ENCODE measurements at regions not wholly inside any gene's neighbourhood (a gene's known extent, or its start where the extent isn't known, plus 50 kb on each side); places are given as distances from the start of the nearest gene placed in this dataset.

DNA sequence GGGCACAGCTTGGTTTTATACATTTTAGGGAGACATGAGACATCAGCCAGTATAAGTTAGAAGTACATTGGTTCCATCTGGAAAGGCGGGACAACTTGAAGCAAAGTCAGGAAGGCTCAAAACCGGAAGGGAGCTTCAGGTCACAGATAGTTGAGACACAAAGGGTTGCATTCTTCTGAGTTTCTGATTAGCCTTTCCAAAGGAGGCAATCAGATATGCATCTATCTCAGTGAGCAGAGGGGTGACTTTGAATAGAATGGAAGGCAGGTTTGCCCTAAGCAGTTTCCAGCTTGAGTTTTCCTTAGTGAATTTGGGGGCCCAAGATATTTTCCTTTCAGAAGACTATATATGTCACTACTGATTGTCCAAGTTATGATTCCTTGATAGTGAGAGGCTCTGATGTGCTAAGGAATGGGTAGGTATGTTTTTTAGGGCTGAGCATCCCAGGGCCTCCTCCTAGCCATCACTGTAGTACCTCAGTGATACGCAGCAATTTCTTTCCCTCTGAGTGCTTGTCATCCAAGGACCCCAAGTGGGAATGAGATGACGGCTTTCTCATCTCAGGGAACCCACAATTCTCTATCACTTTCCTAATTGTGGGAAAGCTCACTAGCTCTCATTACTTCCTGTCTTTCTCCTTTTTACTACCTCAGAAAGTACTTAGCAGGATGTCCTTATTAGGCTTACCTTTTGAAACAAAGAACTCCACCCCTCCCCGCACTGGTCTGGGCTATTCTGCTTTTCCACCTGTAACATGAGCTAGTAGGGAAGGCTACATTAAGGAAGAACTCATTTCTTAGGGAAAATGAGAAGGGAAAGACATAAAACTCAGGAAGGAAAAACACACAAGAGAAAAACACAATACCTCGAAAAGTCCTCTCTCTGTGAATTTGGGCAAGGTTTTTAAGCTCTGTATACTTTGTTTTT is 632.7 kb downstream of the RAPGEF2 start:
- no peak for TF ChIP-seq FOXP2 (optimal IDR thresholded peaks at IDR 0.05; ENCODE audit: control extremely low read depth, extremely low read length, insufficient read depth)
- no peak for TF ChIP-seq POLR2AphosphoS5 (IDR thresholded peaks at IDR 0.05; ENCODE audit: borderline replicate concordance, low read depth, low read length)
- no peak for TF ChIP-seq EZH2 (IDR thresholded peaks at IDR 0.05)
- no peak overlapping the region for H3K27ac ChIP-seq

DNA sequence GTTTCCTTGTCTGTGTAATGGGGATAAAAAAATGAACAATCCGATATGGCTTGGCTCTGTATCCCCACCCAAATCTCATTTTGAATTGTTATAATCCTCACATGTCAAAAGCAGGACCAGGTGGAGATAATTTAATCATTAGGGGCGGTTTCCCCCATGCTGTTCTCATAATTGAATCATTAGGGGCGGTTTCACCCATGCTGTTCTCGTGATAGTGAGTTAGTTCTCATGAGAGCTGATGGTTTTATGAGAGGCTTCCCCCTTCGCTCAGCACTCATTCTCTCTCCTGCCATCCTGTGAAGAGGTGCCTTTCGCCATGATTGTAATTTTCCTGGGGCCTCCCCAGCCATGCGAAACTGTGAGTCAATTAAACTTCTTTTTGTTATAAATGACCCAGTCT is 633.5 kb downstream of the RAPGEF2 start:
- no peaks in the 10 kb centered on the region for H3K9me3 ChIP-seq (ENCODE audit: low read depth, low read length)
- no peak overlapping the region for H3K9ac ChIP-seq (ENCODE audit: insufficient read length)
- H3K36me3 ChIP-seq (ENCODE audit: insufficient read depth, low read length) = peaks cover 4% of the 10 kb centered on the region
- no peak for DNase-seq (ENCODE audit: low read depth, low spot score)
- TF ChIP-seq EZH2 (IDR thresholded peaks at IDR 0.05) = no peak
- no peak for TF ChIP-seq POLR2AphosphoS5 (IDR thresholded peaks at IDR 0.05; ENCODE audit: borderline replicate concordance, low read depth, low read length)
- no peak for TF ChIP-seq FOXP2 (optimal IDR thresholded peaks at IDR 0.05; ENCODE audit: control extremely low read depth, extremely low read length, insufficient read depth)
- H3K4me3 ChIP-seq = no peak overlapping the region
- H3K27ac ChIP-seq = no peak overlapping the region

More for the DNA sequence above, 632.7 kb downstream of the RAPGEF2 start:
- DNase-seq (ENCODE audit: low read depth, low spot score) = no peak
- Histone ChIP-seq H3K36me3 (ENCODE audit: insufficient read depth, low read length) (peaks cover 4% of the 10 kb centered on the region), H3K4me3 (no peak overlapping the region), H3K9ac (ENCODE audit: insufficient read length) (no peak overlapping the region), H3K9me3 (ENCODE audit: low read depth, low read length) (no peaks in the 10 kb centered on the region)

DNA sequence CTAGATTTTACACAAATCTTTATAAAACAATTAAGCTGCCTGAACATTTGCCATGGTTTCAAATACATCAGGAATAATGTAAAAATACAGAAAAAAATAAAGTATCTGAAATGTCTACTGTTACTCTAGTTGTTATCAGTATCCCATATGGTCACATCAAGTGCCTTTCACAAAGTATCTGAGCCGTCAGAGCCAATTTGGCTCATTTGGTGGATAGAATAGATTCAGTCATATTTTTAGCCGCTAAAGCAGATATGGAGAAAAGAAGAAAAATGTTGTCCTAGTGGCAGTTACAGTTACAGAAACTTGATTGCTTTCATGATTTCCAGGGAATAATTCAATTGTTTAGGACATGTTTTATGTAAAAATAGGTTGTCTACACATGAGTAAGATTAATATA is 641.1 kb downstream of the RAPGEF2 start:
- Histone ChIP-seq H3K27ac (no peak overlapping the region), H3K9ac (ENCODE audit: insufficient read length) (no peak overlapping the region), H3K4me3 (no peak overlapping the region), H3K9me3 (ENCODE audit: low read depth, low read length) (no peaks in the 10 kb centered on the region), H3K36me3 (ENCODE audit: insufficient read depth, low read length) (no peaks in the 10 kb centered on the region; the same call in 1 of the 2 replicates)
- DNase-seq (ENCODE audit: low read depth, low spot score) = no peak
- TF ChIP-seq POLR2AphosphoS5 (IDR thresholded peaks at IDR 0.05; ENCODE audit: borderline replicate concordance, low read depth, low read length) = no peak
- no peak for TF ChIP-seq FOXP2 (optimal IDR thresholded peaks at IDR 0.05; ENCODE audit: control extremely low read depth, extremely low read length, insufficient read depth)
- TF ChIP-seq EZH2 (IDR thresholded peaks at IDR 0.05) = no peak

DNA sequence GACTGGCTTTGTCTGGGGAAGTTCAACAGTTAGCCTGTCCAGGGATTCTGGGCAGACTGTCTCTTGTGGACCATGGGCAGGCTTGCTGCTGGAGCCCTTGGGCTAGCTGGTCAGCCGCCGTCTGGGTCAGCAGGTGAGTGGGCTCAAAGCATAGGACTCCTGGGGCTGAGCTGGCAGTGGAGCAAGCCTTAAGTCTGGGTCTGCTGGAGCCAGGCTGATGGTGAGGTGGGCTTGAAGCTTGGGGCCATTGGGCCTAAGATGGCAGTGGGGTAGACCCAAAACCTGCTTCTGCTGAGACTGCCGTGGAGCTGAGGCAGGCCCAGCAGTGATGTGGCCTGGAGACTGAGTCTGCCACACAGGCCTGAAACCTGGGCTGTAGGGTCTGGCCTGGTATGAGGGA is 645.1 kb downstream of the RAPGEF2 start:
- no peak for DNase-seq (ENCODE audit: low read depth, low spot score)
- Histone ChIP-seq H3K27ac (no peak overlapping the region), H3K9ac (ENCODE audit: insufficient read length) (no peak overlapping the region), H3K4me3 (no peak overlapping the region), H3K9me3 (ENCODE audit: low read depth, low read length) (peaks cover 8% of the 10 kb centered on the region; the same call in 1 of the 2 replicates), H3K36me3 (ENCODE audit: insufficient read depth, low read length) (peaks cover 9% of the 10 kb centered on the region; the same call in 1 of the 2 replicates)
- no peak for TF ChIP-seq FOXP2 (optimal IDR thresholded peaks at IDR 0.05; ENCODE audit: control extremely low read depth, extremely low read length, insufficient read depth)

DNA sequence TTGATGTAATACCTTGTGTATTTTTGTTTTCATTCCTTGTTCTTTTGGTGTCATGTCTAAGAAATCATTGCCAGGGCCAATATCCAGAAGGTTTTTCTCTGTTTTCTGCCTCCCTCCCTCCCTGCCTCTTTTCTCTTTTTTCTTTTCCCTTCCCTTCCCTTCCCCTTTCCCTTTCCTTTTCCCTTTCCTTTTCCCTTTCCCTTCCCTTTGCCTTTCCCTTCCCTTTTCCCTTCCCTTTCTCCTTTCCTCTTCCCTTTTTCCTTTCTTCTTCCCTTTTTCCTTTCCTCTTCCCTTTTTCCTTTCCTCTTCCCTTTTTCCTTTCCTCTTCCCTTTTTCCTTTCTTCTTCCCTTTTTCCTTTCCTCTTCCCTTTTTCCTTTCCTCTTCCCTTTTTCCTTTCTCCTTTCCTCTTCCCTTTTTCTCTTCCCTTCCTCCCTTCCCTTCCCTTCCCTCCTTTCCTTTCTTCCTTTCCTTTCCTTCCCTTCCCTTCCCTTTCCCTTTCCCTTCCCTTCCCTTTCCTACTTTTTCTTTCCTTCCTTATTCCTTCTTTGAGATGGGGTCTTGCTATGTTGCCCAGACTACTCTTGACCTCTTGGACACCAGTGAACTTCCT is 646.1 kb downstream of the RAPGEF2 start:
- DNase-seq (ENCODE audit: low read depth, low spot score) = no peak
- H3K4me3 ChIP-seq = no peak overlapping the region
- peaks cover 8% of the 10 kb centered on the region; the same call in 1 of the 2 replicates for H3K9me3 ChIP-seq (ENCODE audit: low read depth, low read length)

DNA sequence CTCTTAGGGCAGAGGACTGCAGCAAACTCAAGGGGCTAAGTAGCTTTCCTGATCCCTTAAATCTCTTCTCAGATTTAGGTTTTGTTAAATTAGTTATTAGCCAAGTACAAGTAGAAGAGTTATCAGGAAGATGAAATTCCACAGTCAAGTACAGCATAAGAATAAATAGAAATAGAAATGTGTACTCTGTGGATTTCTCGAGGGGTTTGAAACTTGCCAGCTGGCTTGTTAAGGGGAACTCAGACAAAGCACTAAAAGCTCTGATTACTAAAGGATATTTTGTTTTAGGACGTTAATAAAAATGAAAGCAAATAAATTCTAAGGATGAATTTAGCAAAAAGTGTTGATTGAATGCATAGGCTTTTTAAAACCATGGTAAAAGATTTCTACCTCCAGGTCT is 654.6 kb downstream of the RAPGEF2 start:
- TF ChIP-seq EZH2 (IDR thresholded peaks at IDR 0.05) = no peak
- TF ChIP-seq POLR2AphosphoS5 (IDR thresholded peaks at IDR 0.05; ENCODE audit: borderline replicate concordance, low read depth, low read length) = no peak
- no peak for TF ChIP-seq FOXP2 (optimal IDR thresholded peaks at IDR 0.05; ENCODE audit: control extremely low read depth, extremely low read length, insufficient read depth)
- no peak for DNase-seq (ENCODE audit: low read depth, low spot score)
- peaks cover 52% of the 10 kb centered on the region for H3K36me3 ChIP-seq (ENCODE audit: insufficient read depth, low read length)
- H3K4me3 ChIP-seq = no peak overlapping the region
- peaks cover 3% of the 10 kb centered on the region; the same call in 1 of the 2 replicates for H3K9me3 ChIP-seq (ENCODE audit: low read depth, low read length)
- H3K27ac ChIP-seq = no peak overlapping the region
- no peak overlapping the region for H3K9ac ChIP-seq (ENCODE audit: insufficient read length)

More for the DNA sequence above, 646.1 kb downstream of the RAPGEF2 start:
- H3K27ac ChIP-seq = no peak overlapping the region
- H3K9ac ChIP-seq (ENCODE audit: insufficient read length) = no peak overlapping the region
- TF ChIP-seq FOXP2 (optimal IDR thresholded peaks at IDR 0.05; ENCODE audit: control extremely low read depth, extremely low read length, insufficient read depth) (no peak), EZH2 (IDR thresholded peaks at IDR 0.05) (no peak), POLR2AphosphoS5 (IDR thresholded peaks at IDR 0.05; ENCODE audit: borderline replicate concordance, low read depth, low read length) (no peak)
- H3K36me3 ChIP-seq (ENCODE audit: insufficient read depth, low read length) = peaks cover 16% of the 10 kb centered on the region

DNA sequence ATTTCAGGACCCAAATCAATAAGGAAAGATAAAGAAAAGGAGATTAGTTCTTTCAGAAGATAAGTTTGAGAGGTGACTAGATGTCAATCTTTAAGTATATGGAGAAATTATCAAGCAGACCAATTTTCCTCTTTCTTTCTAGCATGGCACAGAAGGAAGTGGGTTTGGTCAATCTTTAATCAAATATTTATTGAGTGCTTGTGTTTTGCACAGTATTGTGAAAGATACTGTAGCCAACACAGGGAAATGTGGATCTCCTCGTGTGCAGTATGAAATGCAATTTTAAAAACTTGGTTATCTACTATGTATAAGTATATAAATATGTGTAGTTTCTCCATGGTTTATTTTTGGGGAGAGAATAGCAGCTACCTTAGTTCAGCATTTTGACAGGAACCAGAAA is 655.2 kb downstream of the RAPGEF2 start:
- no peak overlapping the region for H3K9ac ChIP-seq (ENCODE audit: insufficient read length)
- H3K9me3 ChIP-seq (ENCODE audit: low read depth, low read length) = peaks cover 3% of the 10 kb centered on the region; the same call in 1 of the 2 replicates
- DNase-seq (ENCODE audit: low read depth, low spot score) = no peak
- H3K4me3 ChIP-seq = no peak overlapping the region
- TF ChIP-seq FOXP2 (optimal IDR thresholded peaks at IDR 0.05; ENCODE audit: control extremely low read depth, extremely low read length, insufficient read depth) (no peak), EZH2 (IDR thresholded peaks at IDR 0.05) (no peak), POLR2AphosphoS5 (IDR thresholded peaks at IDR 0.05; ENCODE audit: borderline replicate concordance, low read depth, low read length) (no peak)
- H3K27ac ChIP-seq = no peak overlapping the region
- H3K36me3 ChIP-seq (ENCODE audit: insufficient read depth, low read length) = peaks cover 57% of the 10 kb centered on the region

DNA sequence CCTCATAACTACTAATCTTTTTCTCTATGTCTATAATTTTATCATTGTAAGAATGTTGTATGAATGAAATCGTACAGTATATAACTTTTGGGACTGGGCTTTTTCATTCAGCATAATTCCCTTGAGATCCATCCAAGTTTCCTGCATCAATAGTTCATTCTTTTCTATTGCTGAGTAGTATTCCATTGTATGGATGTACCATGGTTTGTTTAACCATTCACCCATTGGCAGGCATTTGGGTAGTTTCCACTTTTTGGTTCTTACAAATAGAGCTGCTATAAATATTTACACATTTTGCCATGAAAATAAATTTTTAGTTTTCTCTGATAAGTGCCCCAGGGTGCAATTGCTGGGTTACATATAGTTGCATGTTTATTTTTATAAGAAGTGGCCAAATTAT is 659.8 kb downstream of the RAPGEF2 start:
- Histone ChIP-seq H3K9me3 (ENCODE audit: low read depth, low read length) (no peaks in the 10 kb centered on the region), H3K27ac (no peak overlapping the region), H3K9ac (ENCODE audit: insufficient read length) (no peak overlapping the region), H3K4me3 (no peak overlapping the region), H3K36me3 (ENCODE audit: insufficient read depth, low read length) (peaks cover 45% of the 10 kb centered on the region)
- DNase-seq (ENCODE audit: low read depth, low spot score) = no peak
- no peak for TF ChIP-seq EZH2 (IDR thresholded peaks at IDR 0.05)
- no peak for TF ChIP-seq POLR2AphosphoS5 (IDR thresholded peaks at IDR 0.05; ENCODE audit: borderline replicate concordance, low read depth, low read length)
- no peak for TF ChIP-seq FOXP2 (optimal IDR thresholded peaks at IDR 0.05; ENCODE audit: control extremely low read depth, extremely low read length, insufficient read depth)
